Keratinocyte (primary cell): ENCODE measurements at regions not wholly inside any gene's neighbourhood (a gene's known extent, or its start where the extent isn't known, plus 50 kb on each side); places are given as distances from the start of the nearest gene placed in this dataset.

Experiments used
- DNase-seq: peaks from one replicate; pipeline ENCODE4 v3.0.0-alpha.2; 2011; ENCODE audit warnings: low read depth, missing footprints, low spot score
- FAIRE-seq: peaks from 2 replicates; lab custom pipeline; 2011; peaks lifted over from hg19 to GRCh38; lab: Jason Lieb, UNC
- H2AFZ ChIP-seq: 2 replicates; pipeline ENCODE4 v1.6.0; 2012; ENCODE audit warnings: low read length, control low read depth, inconsistent platforms; ENCODE audit not compliant: control insufficient read depth
- H3K27ac ChIP-seq: 2 replicates; pipeline ENCODE4 v1.5.1; 2011; ENCODE audit warnings: low read length; ENCODE audit not compliant: control insufficient read depth, insufficient read depth
- H3K27me3 ChIP-seq: 3 replicates; pipeline ENCODE4 v1.6.0; 2011; ENCODE audit warnings: low read length; ENCODE audit not compliant: control insufficient read depth, insufficient read depth; ENCODE audit errors: extremely low read depth
- H3K36me3 ChIP-seq, 2 experiments: 2 replicates in 1 of 2; 3 replicates in 1 of 2; pipeline ENCODE4 v1.5.1; 2011; ENCODE audit warnings: low read length in 2 of 2, mild to moderate bottlenecking in 1 of 2; ENCODE audit not compliant: control insufficient read depth in 2 of 2, insufficient read depth in 2 of 2; ENCODE audit errors: extremely low read depth in 1 of 2
- H3K4me1 ChIP-seq: 3 replicates; pipeline ENCODE4 v1.5.1; 2011; ENCODE audit warnings: low read length; ENCODE audit not compliant: control insufficient read depth, insufficient read depth; ENCODE audit errors: extremely low read depth
- H3K4me2 ChIP-seq: 3 replicates; pipeline ENCODE4 v1.6.0; 2011; ENCODE audit warnings: low read depth, low read length; ENCODE audit not compliant: control insufficient read depth, insufficient read depth; ENCODE audit errors: extremely low read depth
- H3K4me3 ChIP-seq, 3 experiments: fragments of 200-600 bp in 1 of 3; sonication (generic) in 1 of 3; 2 replicates in 2 of 3; 3 replicates in 1 of 3; pipeline ENCODE4 v1.5.1; 2011 to 2016; ENCODE audit warnings: low read length in 3 of 3, mild to moderate bottlenecking in 3 of 3, control low read depth in 2 of 3, inconsistent platforms in 1 of 3, low read depth in 1 of 3, mixed read lengths in 1 of 3, mixed run types in 1 of 3, moderate library complexity in 1 of 3; ENCODE audit not compliant: control insufficient read depth in 2 of 3, insufficient read depth in 2 of 3; ENCODE audit errors: extremely low read depth in 1 of 3
- H3K79me2 ChIP-seq: 2 replicates; pipeline ENCODE4 v1.6.0; 2012; ENCODE audit warnings: low read length; ENCODE audit not compliant: control insufficient read depth, insufficient read depth
- H3K9ac ChIP-seq: 3 replicates; pipeline ENCODE4 v1.6.0; 2011; ENCODE audit warnings: low read length; ENCODE audit not compliant: control insufficient read depth, insufficient read depth; ENCODE audit errors: extremely low read depth
- H3K9me1 ChIP-seq: 3 replicates; pipeline ENCODE4 v1.6.0; 2011; ENCODE audit warnings: low read length; ENCODE audit not compliant: control insufficient read depth, insufficient read depth; ENCODE audit errors: extremely low read depth
- H3K9me3 ChIP-seq: 2 replicates; pipeline ENCODE4 v1.5.1; 2012; ENCODE audit warnings: low read depth, low read length; ENCODE audit not compliant: control insufficient read depth
- H4K20me1 ChIP-seq: 3 replicates; pipeline ENCODE4 v1.6.0; 2011; ENCODE audit warnings: low read length; ENCODE audit not compliant: control insufficient read depth, insufficient read depth; ENCODE audit errors: extremely low read depth
- CTCF ChIP-seq, 3 experiments: IDR thresholded peaks in 1 of 3; conservative IDR thresholded peaks in 1 of 3; optimal IDR thresholded peaks in 1 of 3; 2 replicates in 2 of 3; 3 replicates in 1 of 3; pipeline versions ENCODE3 to v1.5.1; 2011; ENCODE audit warnings: low read length in 3 of 3, mild to moderate bottlenecking in 3 of 3, moderate library complexity in 2 of 3, control low read depth in 1 of 3, inconsistent platforms in 1 of 3; ENCODE audit not compliant: insufficient read depth in 2 of 3; ENCODE audit errors: extremely low read depth in 1 of 3
- EZH2 ChIP-seq: IDR thresholded peaks from one replicate; pipeline ENCODE4 v1.6.1; 2012; ENCODE audit warnings: inconsistent platforms, mild to moderate bottlenecking, low read length, moderate library complexity
- dilution Hi-C: fragments of 300-500 bp; cut with MboI; formaldehyde crosslinking; loops from one replicate; pipeline ENCODE4 v1.7.0; 2020; ENCODE audit warnings: low sequenced_read_pairs; ENCODE audit not compliant: extremely low pct_ligation_motif_present

GRCh38 chr12:11969437-11970154 is 101.1 kb upstream of the BCL2L14 start:
- Histone ChIP-seq H3K27me3 (no peaks in the 10 kb centered on the region), H3K4me2 (no peak overlapping the region), H3K9ac (no peak overlapping the region), H3K27ac (no peak overlapping the region), H3K9me3 (no peaks in the 10 kb centered on the region), H3K4me1 (no peaks in the 10 kb centered on the region), H3K9me1 (no peaks in the 10 kb centered on the region), H3K79me2 (no peaks in the 10 kb centered on the region), H3K4me3 (no peak overlapping the region), H4K20me1 (no peaks in the 10 kb centered on the region), H3K36me3 (no peaks in the 10 kb centered on the region), H2AFZ (no peak overlapping the region)
- no peak for FAIRE-seq
- dilution Hi-C loops: no loop called here
- DNase-seq: no peak
- TF ChIP-seq EZH2 (no peak), CTCF (optimal IDR thresholded peaks at IDR 0.05 in 1 of 3, IDR thresholded peaks at IDR 0.05 in 1 of 3, conservative IDR thresholded peaks at IDR 0.05 in 1 of 3; ENCODE audit: extremely low read depth in 1 of 3, insufficient read depth in 2 of 3, low read length in 3 of 3) (no peak)

GRCh38 chr12:11970155-11970520 is 100.6 kb upstream of the BCL2L14 start:
- H3K36me3 ChIP-seq: no peaks in the 10 kb centered on the region
- no peak overlapping the region for H3K27ac ChIP-seq
- FAIRE-seq (no peak), DNase-seq (no peak)
- no peaks in the 10 kb centered on the region for H4K20me1 ChIP-seq
- no peak overlapping the region for H2AFZ ChIP-seq
- no peak overlapping the region for H3K4me3 ChIP-seq
- H3K4me2 ChIP-seq: no peak overlapping the region
- no peaks in the 10 kb centered on the region for H3K27me3 ChIP-seq
- dilution Hi-C loops: no loop called here
- H3K9me3 ChIP-seq: no peaks in the 10 kb centered on the region
- H3K9ac ChIP-seq: no peak overlapping the region
- no peak for TF ChIP-seq CTCF (optimal IDR thresholded peaks at IDR 0.05 in 1 of 3, IDR thresholded peaks at IDR 0.05 in 1 of 3, conservative IDR thresholded peaks at IDR 0.05 in 1 of 3; ENCODE audit: extremely low read depth in 1 of 3, insufficient read depth in 2 of 3, low read length in 3 of 3)
- TF ChIP-seq EZH2: no peak
- H3K4me1 ChIP-seq: no peaks in the 10 kb centered on the region
- no peaks in the 10 kb centered on the region for H3K9me1 ChIP-seq
- no peaks in the 10 kb centered on the region for H3K79me2 ChIP-seq
